ENCODE measurements at regions not wholly inside any gene's neighbourhood (a gene's known extent, or its start where the extent isn't known, plus 50 kb on each side); places are given as distances from the start of the nearest gene placed in this dataset.
"Not testable (repeated sequence)": the region's sequence is repeated elsewhere in the genome, so short reads cannot be mapped to it uniquely, and the experiment has no call there.

GRCh38 chr2:8433390-8433789 is 248.5 kb upstream of the ID2 start:
- no peak for DNase-seq

DNA sequence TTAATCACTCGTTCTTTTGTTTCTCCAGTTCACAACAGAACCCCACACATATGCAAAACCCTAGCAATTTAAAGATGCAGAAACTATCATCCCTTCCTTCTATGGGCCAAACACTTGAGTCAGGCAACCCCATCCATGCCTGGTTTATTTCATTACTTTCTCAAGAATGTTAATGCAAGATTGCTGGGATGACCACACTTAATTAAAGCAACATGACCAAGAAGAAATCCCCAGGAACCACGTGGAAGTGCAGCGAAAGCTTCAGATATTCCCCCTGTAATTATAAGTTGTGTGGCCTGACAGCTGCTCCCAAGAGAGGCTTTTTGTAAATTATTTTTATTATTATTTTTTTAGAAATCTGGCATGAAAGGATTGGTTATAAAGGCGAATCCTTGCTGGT is 246.2 kb upstream of the ID2 start:
- DNase-seq = no peak

DNA sequence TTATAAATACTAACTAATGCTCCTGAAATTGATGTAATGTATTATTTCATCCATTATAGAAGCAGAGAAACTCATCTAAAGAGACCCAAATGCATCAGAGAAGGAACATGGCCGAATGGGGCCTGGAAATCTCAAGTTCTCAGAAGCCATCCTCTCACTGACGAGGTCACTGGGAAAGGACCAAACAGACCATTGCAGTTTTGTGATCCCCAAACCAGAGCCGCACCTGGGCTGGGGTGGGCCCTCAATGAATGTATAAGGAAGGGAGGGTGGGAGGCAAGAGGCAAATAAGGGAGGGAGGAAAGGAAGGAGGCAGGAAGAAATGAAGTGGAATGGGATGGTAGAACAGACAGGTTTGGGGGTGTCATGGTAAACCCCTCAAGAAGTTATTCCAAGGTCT is 245.3 kb upstream of the ID2 start:
- DNase-seq = no peak

GRCh38 chr2:8437228-8437948 is 244.5 kb upstream of the ID2 start:
- DNase-seq = no peak

DNA sequence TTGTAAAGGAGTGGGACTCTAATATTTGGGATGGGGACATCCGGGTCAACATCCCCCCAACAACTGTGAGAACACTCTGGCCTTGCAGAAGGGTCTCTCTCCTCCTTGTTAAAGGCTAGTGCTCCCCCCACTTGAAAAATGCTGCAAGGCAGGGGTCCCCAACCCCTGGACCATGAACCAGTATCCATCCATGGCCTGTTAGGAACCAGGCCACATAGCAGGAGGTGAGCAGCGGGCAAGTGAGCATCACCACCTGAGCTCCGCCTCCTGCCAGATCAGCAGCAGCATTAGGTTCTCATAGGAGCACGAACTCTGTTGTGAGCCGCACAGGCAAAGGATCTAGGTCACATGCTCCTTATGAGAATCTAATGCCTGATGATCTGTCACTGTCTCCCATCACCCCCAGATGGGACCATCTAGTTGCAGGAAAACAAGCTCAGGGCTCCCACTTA is 243.9 kb upstream of the ID2 start:
- no peak for DNase-seq

GRCh38 chr2:8438476-8438875 is 243.4 kb upstream of the ID2 start:
- no peak for DNase-seq

- DNase-seq = no peak
Measured at GRCh38 chr2:8438996-8439395, 242.9 kb upstream of the ID2 start.

DNA sequence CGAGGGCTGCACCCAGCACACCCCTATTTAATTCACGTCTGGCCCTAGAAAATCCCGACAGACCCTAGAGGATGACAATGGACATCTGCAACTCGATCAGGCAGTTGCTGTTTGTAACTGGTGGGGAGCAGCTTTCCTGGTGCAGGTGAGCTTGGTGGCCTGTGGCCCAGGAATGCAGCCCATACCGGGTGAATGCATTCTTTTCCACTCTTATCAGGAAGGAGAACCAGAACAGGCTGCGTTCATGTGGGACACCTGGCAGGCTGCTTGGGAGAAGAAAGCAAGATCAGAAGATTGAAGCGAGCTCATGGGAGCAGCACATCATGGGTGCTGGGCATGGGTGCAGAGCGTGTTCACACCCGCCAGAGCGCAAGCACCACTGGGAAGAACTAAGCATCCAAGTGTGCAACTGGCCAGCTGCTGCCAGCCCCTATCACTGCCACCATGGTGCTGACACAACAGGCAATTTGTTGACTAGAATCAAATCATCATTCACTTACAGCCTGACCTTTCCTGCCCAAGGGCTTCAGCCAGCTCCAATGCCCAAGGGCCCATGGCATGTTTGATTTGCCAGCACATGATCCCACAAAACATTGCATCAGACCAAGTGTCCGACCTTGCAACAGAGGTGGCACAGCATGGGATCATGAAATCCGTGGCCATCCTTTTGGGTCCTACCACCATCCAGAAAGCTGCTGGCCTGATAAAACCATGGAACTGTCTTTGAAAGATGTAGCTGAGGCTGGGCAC is 241.7 kb upstream of the ID2 start:
- no peak for DNase-seq

- DNase-seq = no peak
Measured at GRCh38 chr2:8441371-8441770, 240.5 kb upstream of the ID2 start.

GRCh38 chr2:8441986-8442385 is 239.9 kb upstream of the ID2 start:
- no peak for DNase-seq

DNA sequence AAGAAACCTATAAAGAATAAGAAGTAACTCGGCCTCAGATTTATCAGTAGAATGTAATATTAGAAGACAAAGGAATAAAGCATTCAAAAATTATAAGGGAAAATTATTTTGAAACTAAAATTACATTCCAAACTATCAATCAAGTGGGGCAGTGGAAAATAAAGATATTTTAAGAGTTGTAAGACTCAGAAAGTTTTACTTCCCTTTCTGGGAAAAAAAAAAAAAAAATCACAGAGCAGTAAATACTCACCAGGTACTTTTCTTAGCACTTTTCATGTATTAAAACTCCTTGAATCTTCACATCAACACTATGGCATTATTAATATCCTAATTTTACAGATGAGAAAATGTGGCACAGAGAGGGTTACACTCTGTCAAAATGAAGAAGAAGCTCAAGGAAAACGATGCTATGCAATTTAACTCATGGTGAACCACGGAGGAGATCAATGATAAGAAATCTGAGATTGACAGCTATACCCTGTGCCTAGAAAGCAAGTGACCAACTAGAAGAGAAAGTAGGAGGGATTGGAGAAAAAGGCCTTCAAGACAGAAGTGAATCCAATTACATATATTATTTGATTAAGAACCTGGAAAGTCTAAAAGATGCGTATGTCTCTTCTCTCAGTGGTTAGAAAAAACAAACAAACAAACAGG is 238.9 kb upstream of the ID2 start:
- no peak for DNase-seq

DNA sequence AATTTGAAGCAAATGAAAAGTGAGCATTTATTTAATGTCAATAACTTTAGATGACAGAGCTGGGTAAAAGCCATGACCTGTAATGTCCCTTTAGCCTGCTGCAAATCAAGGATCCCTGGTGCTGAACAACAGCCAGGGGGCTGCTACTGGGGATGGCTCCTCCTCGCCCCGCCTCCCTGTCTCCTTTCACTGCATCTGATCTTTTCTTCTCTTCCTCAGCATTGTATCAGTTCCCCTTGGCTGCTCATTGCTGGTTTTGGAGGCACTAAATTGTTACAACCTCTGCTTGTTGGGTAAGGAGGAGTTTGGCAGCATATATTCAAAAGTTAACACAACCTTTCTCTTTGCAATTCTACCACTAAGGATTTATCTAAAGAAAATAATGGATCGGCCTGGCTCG is 236.3 kb upstream of the ID2 start:
- no peak for DNase-seq

DNA sequence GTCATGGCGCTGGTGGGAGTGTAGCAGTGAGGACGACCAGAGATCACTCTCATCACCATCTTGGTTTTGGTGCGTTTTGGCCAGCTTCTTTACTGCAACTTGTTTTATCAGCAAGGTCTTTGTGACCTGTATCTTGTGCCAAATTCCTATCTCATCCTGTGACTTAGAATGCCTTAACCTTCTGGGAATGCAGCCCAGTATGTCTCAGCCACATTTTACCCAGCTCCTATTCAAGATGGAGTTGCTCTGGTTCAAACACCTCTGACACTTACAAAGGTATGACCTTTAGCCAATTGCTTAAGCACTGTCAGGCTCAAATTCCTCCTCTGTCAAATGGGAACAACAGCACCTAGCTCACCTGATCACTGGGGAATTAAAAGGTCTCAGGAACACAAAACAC is 235.1 kb upstream of the ID2 start:
- DNase-seq = not testable (repeated sequence)

DNA sequence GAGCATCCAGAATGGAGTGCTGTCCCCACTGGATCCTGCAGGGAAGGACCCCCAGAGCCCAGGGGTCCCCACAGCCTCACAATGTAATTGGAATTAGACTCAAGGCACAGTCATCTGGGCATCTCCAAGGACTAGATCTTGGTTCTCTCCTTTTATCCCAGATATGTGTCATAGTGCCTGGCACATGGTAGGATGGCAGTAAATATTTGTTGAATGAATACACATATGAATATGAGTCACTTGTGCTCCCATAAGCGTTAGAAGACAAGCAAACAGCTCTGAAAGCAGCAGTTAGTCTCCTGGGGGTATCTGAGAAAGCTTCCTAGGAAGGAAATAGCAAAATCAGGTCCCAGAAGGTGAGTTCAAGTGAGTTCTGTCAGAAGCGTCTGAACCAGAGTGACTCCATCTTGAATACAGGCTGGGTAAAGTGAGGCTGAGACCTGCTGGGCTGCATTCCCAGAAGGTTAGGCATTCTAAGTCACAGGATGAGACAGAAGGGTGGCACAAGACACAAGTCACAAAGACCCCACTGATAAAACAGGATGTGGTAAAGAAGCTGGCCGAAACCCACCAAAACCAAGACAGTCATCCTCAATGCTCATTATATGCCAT is 234.1 kb upstream of the ID2 start:
- no peak for DNase-seq

- DNase-seq = peak; percentile 75
Measured at GRCh38 chr2:8448824-8449556, 232.9 kb upstream of the ID2 start.

GRCh38 chr2:8451273-8451672 is 230.6 kb upstream of the ID2 start:
- DNase-seq = no peak

DNA sequence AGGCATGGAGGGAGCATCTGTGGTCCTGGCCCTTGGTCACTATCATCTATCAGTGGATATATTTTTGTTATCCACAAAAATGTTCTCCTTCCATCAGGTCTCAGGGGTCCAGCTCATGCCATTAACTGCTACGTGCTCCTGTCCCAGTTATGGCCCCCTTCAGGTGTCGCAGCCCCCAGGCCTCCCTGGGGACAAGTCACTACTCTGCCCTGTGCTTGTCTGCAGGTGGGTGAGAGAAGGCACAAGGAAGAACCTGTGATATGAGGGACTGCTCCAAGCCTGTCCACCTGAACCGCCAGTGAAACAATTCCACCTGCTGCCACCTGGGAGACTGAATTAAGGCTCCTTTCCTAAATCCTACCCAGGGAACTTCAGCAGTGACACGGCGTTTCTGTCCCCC is 229.6 kb upstream of the ID2 start:
- no peak for DNase-seq

- DNase-seq = no peak
Measured at GRCh38 chr2:8452979-8453903, 228.6 kb upstream of the ID2 start.

- DNase-seq = no peak
Measured at GRCh38 chr2:8453904-8454302, 228.0 kb upstream of the ID2 start.

DNA sequence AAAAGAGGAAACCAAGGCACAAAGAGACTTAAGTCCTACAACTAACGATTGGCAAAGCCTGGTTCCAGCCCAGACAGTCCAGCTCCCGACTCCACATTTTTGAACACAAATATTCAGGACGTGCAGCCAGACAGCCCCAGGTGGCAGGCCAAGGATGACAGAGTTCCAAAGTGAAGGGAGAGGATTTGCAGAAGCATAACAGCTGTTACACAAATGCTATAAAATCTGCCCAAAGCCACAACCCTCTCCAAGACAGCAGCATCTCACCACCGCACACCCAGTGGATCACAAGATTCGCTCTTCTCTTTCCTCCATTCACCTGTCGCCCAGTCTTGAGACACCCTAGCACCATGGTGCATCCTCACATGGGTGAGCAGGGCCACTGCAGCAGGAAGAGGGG is 227.1 kb upstream of the ID2 start:
- DNase-seq = no peak

- DNase-seq = no peak
Measured at GRCh38 chr2:8455236-8456150, 226.4 kb upstream of the ID2 start.

Data from NCI-H2227 treated with DMSO at 0.1 percent for 48 hours (cell line).